Fibroblast of lung (primary cell): ENCODE measurements at regions not wholly inside any gene's neighbourhood (a gene's known extent, or its start where the extent isn't known, plus 50 kb on each side); places are given as distances from the start of the nearest gene placed in this dataset.

Experiments
- EZH2 ChIP-seq: IDR thresholded peaks from 2 replicates; pipeline ENCODE4 v1.5.1; 2012; ENCODE audit warnings: low read length, control low read depth, mild to moderate bottlenecking; ENCODE audit errors: missing control alignments
- TF ChIP-seq, protein P1 (sequence below), 2 donors: IDR thresholded peaks in 1 of 2; conservative IDR thresholded peaks in 1 of 2; 1 replicate in 1 of 2; 2 replicates in 1 of 2; pipeline ENCODE4 v1.5.1; 2011 to 2012; ENCODE audit warnings: low read length in 2 of 2, control low read depth in 1 of 2, inconsistent platforms in 1 of 2, low read depth in 1 of 2, mild to moderate bottlenecking in 1 of 2

DNA sequence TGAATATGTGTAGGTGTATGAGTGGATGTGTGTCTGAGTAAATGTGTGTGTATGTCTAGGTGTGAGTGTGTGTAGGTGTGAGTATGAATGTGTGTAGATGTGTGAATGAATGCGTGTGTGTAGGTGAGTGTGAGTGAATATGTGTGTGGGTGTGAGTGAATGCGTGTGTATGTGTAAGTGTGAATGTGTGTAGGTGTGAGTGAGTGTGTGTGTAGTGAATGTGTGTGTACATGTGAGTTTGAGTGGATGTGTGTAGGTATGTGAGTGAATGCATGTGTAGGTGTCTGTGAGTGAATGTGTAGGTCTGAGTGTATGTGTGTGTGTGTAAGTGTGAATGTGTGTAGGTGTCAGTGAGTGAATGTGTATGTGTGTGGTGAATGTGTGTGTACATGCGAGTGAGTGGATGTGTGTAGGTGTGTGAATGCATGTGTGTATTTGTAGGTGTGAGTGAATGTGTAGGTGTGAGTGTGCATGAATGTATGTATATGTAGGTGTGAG, 201.0 kb upstream of the ZNF536 start:
- TF ChIP-seq, protein P1, sequence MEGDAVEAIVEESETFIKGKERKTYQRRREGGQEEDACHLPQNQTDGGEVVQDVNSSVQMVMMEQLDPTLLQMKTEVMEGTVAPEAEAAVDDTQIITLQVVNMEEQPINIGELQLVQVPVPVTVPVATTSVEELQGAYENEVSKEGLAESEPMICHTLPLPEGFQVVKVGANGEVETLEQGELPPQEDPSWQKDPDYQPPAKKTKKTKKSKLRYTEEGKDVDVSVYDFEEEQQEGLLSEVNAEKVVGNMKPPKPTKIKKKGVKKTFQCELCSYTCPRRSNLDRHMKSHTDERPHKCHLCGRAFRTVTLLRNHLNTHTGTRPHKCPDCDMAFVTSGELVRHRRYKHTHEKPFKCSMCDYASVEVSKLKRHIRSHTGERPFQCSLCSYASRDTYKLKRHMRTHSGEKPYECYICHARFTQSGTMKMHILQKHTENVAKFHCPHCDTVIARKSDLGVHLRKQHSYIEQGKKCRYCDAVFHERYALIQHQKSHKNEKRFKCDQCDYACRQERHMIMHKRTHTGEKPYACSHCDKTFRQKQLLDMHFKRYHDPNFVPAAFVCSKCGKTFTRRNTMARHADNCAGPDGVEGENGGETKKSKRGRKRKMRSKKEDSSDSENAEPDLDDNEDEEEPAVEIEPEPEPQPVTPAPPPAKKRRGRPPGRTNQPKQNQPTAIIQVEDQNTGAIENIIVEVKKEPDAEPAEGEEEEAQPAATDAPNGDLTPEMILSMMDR (conservative IDR thresholded peaks at IDR 0.05 in 1 of 2, IDR thresholded peaks at IDR 0.05 in 1 of 2; ENCODE audit: low read depth in 1 of 2, low read length in 2 of 2): no peak
- no peak for TF ChIP-seq EZH2
